HEK293T (cell line): ENCODE measurements at regions not wholly inside any gene's neighbourhood (a gene's known extent, or its start where the extent isn't known, plus 50 kb on each side); places are given as distances from the start of the nearest gene placed in this dataset.

ENCODE experiments used
- ARNT ChIP-seq: fragments of 450-650 bp; IDR thresholded peaks from 2 replicates; pipeline ENCODE4 v1.6.1; 2017; ENCODE audit warnings: mild to moderate bottlenecking
- BHLHE40 ChIP-seq: fragments of 450-650 bp; IDR thresholded peaks from 2 replicates; pipeline ENCODE4 v1.6.1; 2016; ENCODE audit warnings: mild to moderate bottlenecking, moderate library complexity, borderline replicate concordance
- ELF4 ChIP-seq: fragments of 450-650 bp; IDR thresholded peaks from 2 replicates; pipeline ENCODE4 v1.6.1; 2017; ENCODE audit warnings: antibody characterized with exemption
- FOXM1 ChIP-seq: fragments of 450-650 bp; IDR thresholded peaks from 2 replicates; pipeline ENCODE4 v1.6.1; 2017; ENCODE audit warnings: mild to moderate bottlenecking, borderline replicate concordance
- SP1 ChIP-seq: fragments of 450-650 bp; IDR thresholded peaks from 2 replicates; pipeline ENCODE4 v1.6.1; 2017
- SUZ12 ChIP-seq: fragments of 450-650 bp; IDR thresholded peaks from 2 replicates; pipeline ENCODE4 v1.6.1; 2016; ENCODE audit warnings: mild to moderate bottlenecking
- ZNF384 ChIP-seq: fragments of 450-650 bp; IDR thresholded peaks from 2 replicates; pipeline ENCODE4 v1.6.1; 2016

DNA sequence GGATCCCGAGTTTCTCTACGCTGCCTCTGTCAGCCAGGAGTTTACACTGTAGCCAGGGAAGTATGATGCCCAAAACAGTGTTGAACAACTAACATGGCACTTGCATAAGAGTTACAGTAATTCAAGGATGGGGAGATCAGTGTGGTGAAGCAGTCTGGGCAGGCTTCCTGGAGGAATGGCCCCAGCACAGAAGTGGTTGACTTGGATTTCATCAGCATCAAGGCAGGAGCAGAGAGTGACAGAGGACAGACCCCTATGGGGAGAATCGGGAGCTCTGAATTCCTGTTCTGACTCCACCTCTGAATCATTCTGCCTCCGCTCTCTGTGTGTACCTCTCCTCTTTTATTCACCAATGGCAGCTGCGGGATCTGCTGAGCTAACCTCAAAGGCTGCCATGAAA lies 124.5 kb downstream of the KCNA5 start:
- TF ChIP-seq FOXM1 (no peak), SP1 (no peak), ZNF384 (no peak), ELF4 (no peak), SUZ12 (no peak), ARNT (no peak), BHLHE40 (no peak)
